Adrenal gland (tissue), 5 donors: ENCODE measurements at regions not wholly inside any gene's neighbourhood (a gene's known extent, or its start where the extent isn't known, plus 50 kb on each side); places are given as distances from the start of the nearest gene placed in this dataset.

ENCODE experiments used
- POLR2A ChIP-seq, 2 donors: fragments of 450-650 bp; IDR thresholded peaks; one replicate each; pipeline ENCODE4 v1.6.1; 2017; ENCODE audit warnings: antibody characterized with exemption in 2 of 2, mild to moderate bottlenecking in 2 of 2, moderate library complexity in 1 of 2
- TF ChIP-seq, protein P1 (sequence below), 6 experiments: fragments of 450-650 bp in 4 of 6; fragments of 200-600 bp in 2 of 6; sonication (generic) in 1 of 6; IDR thresholded peaks; 1 replicate in 5 of 6; 2 replicates in 1 of 6; pipeline versions ENCODE4 v1.5.1 to v1.8.0; 2016 to 2021; ENCODE audit warnings: antibody characterized with exemption in 6 of 6, mild to moderate bottlenecking in 2 of 6, moderate library complexity in 1 of 6
- donor health status: DM: no; HTN: no; CAD: no.

DNA sequence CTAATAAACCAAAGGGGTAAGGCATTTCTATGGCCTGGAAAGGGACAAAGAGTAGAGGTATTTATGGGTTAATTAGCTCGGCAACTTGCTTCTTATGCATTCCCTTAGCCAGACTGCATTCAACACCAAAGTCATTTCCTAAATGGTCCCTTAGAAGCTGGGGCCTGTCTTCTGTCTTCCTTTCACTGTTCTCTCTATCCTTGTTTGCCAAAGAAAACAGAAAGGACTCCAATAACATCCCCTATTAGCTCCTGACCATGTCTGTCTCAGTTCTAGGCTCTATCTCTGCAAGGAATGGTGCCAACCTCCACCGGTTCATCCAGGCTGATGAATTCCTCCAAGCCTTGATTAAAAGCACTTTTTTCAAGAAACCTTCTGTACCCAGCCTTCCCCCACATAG, 123.5 kb downstream of the KCTD12 start:
- TF ChIP-seq, protein P1, sequence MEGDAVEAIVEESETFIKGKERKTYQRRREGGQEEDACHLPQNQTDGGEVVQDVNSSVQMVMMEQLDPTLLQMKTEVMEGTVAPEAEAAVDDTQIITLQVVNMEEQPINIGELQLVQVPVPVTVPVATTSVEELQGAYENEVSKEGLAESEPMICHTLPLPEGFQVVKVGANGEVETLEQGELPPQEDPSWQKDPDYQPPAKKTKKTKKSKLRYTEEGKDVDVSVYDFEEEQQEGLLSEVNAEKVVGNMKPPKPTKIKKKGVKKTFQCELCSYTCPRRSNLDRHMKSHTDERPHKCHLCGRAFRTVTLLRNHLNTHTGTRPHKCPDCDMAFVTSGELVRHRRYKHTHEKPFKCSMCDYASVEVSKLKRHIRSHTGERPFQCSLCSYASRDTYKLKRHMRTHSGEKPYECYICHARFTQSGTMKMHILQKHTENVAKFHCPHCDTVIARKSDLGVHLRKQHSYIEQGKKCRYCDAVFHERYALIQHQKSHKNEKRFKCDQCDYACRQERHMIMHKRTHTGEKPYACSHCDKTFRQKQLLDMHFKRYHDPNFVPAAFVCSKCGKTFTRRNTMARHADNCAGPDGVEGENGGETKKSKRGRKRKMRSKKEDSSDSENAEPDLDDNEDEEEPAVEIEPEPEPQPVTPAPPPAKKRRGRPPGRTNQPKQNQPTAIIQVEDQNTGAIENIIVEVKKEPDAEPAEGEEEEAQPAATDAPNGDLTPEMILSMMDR (IDR thresholded peaks at IDR 0.05) = no peak
- TF ChIP-seq POLR2A (IDR thresholded peaks at IDR 0.05) = no peak
